GM21381 (cell line): ENCODE measurements at regions not wholly inside any gene's neighbourhood (a gene's known extent, or its start where the extent isn't known, plus 50 kb on each side); places are given as distances from the start of the nearest gene placed in this dataset.
"Not testable (repeated sequence)": the region's sequence is repeated elsewhere in the genome, so short reads cannot be mapped to it uniquely, and the experiment has no call there.

ENCODE experiments used
- ATAC-seq: cut with Tn5 transposase; IDR thresholded peaks from one replicate; pipeline ENCODE4 v1.9.1; 2021; ENCODE audit warnings: mild to moderate bottlenecking, moderate library complexity; ENCODE audit not compliant: unreplicated experiment

DNA sequence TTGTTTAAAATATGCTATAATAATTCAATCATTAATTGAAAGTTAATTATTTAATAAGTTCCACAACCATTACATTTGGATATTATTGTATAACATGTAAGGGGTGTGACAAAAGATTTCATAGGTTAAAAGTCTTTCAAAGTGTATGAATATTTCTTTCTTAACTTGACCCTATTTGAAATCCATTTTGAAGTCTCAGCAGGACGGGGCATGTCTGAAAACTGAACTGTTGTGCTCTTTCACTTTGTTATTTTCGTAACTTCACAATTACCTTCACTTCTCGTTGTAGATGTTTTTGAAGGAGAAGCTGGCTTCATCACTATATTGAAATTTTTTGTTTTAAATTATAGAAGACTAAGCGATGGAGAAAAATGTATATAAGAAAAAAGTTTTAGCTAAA, 1775.7 kb downstream of the PCDH9 start:
- no peak for ATAC-seq

- no peak for ATAC-seq
Measured at GRCh38 chr13:65453982-65454381, 1776.2 kb downstream of the PCDH9 start.

GRCh38 chr13:65445340-65445739, 1784.8 kb downstream of the PCDH9 start:
- no peak for ATAC-seq

DNA sequence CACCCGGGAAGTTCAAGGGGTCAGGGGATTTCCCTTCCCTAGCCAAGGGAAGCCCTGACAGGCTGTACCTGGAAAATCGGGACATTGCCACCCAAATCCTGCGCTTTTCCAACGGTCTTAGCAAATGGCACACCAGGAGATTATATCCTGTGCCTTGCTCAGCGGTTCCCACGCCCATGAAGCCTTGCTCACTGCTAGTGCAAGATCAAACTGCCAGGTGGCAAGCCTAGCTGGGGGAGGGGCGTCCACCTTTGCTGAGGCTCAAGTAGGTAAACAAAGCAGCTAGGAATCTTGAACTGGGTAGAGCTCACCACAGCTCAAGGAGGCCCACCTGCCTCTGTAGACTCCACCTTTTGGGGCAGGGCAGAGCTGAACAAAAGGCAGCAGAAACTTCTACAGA, 1794.5 kb downstream of the PCDH9 start:
- no peak for ATAC-seq

- ATAC-seq = no peak
Measured at GRCh38 chr13:65417953-65418352, 1812.2 kb downstream of the PCDH9 start.

DNA sequence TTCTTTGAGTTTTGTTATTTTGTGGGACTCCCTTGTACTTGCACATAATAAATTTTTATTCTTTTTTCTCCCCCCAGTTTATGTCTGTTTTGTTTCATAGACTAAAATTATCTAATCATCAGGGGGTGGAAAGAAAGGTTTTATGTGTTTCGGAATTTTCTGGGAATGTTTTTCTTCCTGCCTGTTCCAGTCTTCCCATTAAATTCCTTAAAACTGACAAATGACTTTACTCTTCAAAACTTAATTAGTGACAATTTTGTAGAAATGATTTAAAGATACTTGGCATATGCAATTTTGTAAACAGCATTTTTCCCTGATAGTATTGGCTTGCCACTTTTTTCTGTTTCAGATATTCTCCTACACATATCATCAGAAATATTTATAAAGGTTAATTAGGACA, 1813.4 kb downstream of the PCDH9 start:
- ATAC-seq = no peak

- no peak for ATAC-seq
Measured at GRCh38 chr13:65414187-65414586, 1815.9 kb downstream of the PCDH9 start.

DNA sequence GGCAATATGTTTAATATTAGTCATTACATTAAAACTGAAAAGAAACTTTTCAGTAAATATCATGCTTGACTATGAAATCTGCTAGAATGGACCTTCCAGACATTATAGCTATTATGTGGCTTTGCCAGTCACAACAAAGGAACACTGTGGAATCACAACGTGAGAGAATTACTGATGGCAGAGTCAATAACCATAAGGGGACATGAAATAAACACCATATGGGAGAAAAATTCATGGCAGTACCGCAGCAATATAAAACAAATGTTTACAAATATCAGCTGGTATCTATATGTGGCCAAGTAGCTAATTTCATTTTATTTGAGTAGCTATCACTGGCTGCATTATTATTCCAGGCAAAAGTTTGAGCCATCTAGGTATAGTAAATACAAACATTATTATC, 1818.6 kb downstream of the PCDH9 start:
- no peak for ATAC-seq

GRCh38 chr13:65410791-65411190, 1819.3 kb downstream of the PCDH9 start:
- ATAC-seq = no peak

- ATAC-seq = no peak
Measured at GRCh38 chr13:65401315-65401714, 1828.8 kb downstream of the PCDH9 start.

DNA sequence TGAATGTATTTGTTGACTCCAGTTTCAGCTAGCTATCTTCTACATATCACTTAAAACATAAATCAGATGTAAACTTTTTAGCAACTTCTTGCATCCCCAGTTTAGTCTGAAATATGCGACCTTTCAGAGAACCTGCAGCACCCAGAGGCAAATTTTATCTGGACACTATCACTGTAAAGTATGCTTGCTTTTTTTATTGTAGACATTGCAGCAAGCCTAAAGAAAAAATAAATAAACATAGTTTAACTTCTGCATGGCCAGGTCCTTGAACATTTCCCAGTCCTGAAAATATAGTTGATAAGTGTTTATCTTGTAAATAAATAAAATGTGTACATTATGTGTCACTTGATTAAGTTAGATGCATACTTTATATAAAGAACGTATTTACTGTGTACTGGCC, 1829.4 kb downstream of the PCDH9 start:
- ATAC-seq = no peak

GRCh38 chr13:65387743-65388347, 1842.3 kb downstream of the PCDH9 start:
- no peak for ATAC-seq

- no peak for ATAC-seq
Measured at GRCh38 chr13:65378943-65379519, 1851.1 kb downstream of the PCDH9 start.

DNA sequence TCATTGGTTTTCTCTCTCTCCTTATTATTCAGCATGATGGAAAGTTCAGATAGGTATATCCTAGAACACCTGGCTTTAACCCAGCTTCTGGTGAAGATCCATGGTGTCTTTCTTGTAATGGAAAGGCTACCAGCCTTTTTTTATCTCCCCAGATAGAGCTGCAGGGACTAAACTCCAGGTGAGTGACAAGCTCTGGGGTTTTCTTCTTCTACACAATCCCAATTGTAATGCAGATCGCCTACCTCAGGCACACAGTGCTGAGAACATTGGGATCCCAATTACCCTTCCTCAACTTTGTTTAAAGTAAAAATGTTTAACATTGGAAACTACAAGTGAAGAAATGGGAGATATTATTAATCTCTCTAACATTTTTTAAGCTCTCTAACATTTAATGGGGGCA, 1851.7 kb downstream of the PCDH9 start:
- ATAC-seq = no peak

- ATAC-seq = no peak
Measured at GRCh38 chr13:65368832-65369231, 1861.3 kb downstream of the PCDH9 start.

GRCh38 chr13:65353951-65354350, 1876.2 kb downstream of the PCDH9 start:
- no peak for ATAC-seq

DNA sequence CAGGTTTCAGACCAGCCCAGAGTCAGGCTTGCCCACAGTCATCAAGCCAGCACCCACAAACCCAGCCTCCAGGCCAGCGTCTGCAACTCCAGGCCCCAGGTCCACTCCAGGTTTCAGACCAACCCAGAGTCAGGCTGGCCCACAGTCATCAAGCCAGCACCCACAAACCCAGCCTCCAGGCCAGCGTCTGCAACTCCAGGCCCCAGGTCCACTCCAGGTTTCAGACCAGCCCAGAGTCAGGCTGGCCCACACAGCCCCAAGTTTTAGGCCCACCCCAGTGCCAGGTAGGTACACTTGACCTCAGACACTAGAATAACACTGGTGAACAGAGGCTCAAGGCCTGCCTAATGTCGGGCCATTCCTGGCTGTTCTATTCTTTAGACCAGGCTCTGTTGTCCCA, 1877.0 kb downstream of the PCDH9 start:
- ATAC-seq = not testable (repeated sequence)

GRCh38 chr13:65347420-65348030, 1882.6 kb downstream of the PCDH9 start:
- ATAC-seq = no peak

- no peak for ATAC-seq
Measured at GRCh38 chr13:65343898-65344663, 1886.1 kb downstream of the PCDH9 start.

- no peak for ATAC-seq
Measured at GRCh38 chr13:65342541-65343337, 1887.4 kb downstream of the PCDH9 start.

GRCh38 chr13:65339241-65339640, 1890.9 kb downstream of the PCDH9 start:
- no peak for ATAC-seq
